HepG2 (cell line): ENCODE measurements at regions not wholly inside any gene's neighbourhood (a gene's known extent, or its start where the extent isn't known, plus 50 kb on each side); places are given as distances from the start of the nearest gene placed in this dataset.

Experiments
- ATAC-seq: fragments of 200-7000 bp; cut with Tn5 transposase; 3 replicates; pipeline ENCODE4 v1.9.1; 2020; ENCODE audit warnings: mild to moderate bottlenecking, moderate library complexity
- BruUV-seq: library from RNA; stranded (reverse); fragments of 400-500 nt; replicated peaks from 2 replicates; lab custom pipeline; 2021; lab: Mats Ljungman, UMichigan
- CTCF ChIA-PET: fragments of 300-600 bp; formaldehyde crosslinking; extraction: SDS; loops from one replicate; lab custom pipeline; 2021; ENCODE audit warnings: low total read pairs, inconsistent platforms, low intra/inter-chr PET ratio; lab: Yijun Ruan, JAX
- POLR2A ChIA-PET: fragments of 350-600 bp; sonication (Branson Sonifier 250); formaldehyde crosslinking; loops from one replicate; lab custom pipeline; 2020; ENCODE audit warnings: antibody characterized with exemption, inconsistent platforms; lab: Yijun Ruan, JAX
- DNase-seq: peaks from one replicate; pipeline ENCODE4 v3.0.0-alpha.2; 2015; ENCODE audit warnings: low spot score
- FAIRE-seq: peaks from 3 replicates; lab custom pipeline; 2011; peaks lifted over from hg19 to GRCh38; lab: Jason Lieb, UNC
- H2AFZ ChIP-seq: one replicate; pipeline ENCODE4 v1.6.1; 2011; ENCODE audit warnings: low read length, inconsistent platforms
- H3K27ac ChIP-seq: fragments of 300-600 bp; 3 replicates; pipeline ENCODE4 v1.8.0; 2011; ENCODE audit warnings: mixed run types, mild to moderate bottlenecking, mixed read lengths, low read length, inconsistent platforms; ENCODE audit not compliant: insufficient read depth; ENCODE audit errors: extremely low read length
- H3K27me3 ChIP-seq, 2 experiments: fragments of 200-600 bp in 1 of 2; 2 replicates in 1 of 2; 3 replicates in 1 of 2; pipeline versions ENCODE4 v1.6.0 to v1.8.0; 2011; ENCODE audit warnings: low read length in 2 of 2, mild to moderate bottlenecking in 2 of 2, moderate library complexity in 2 of 2, inconsistent platforms in 1 of 2; ENCODE audit not compliant: insufficient read depth in 2 of 2, control insufficient read depth in 1 of 2
- H3K36me3 ChIP-seq, 2 experiments: fragments of 200-600 bp in 1 of 2; replicated peaks in 1 of 2; 2 replicates in 1 of 2; 3 replicates in 1 of 2; pipeline versions ENCODE4 v1.5.1 to v1.8.0; 2011; ENCODE audit warnings: low read length in 2 of 2, inconsistent platforms in 1 of 2; ENCODE audit not compliant: insufficient read depth in 2 of 2, control insufficient read depth in 1 of 2
- H3K4me1 ChIP-seq: 2 replicates; pipeline ENCODE4 v1.5.1; 2012; ENCODE audit warnings: low read length, inconsistent platforms; ENCODE audit not compliant: insufficient read depth
- H3K4me2 ChIP-seq: 2 replicates; pipeline ENCODE4 v1.6.0; 2011; ENCODE audit warnings: low read depth, low read length, inconsistent platforms
- H3K4me3 ChIP-seq, 3 experiments: fragments of 200-600 bp in 1 of 3; sonication (generic), shearing (Covaris generic) in 1 of 3; replicated peaks in 1 of 3; 2 replicates each; pipeline ENCODE4 v1.5.1; 2011 to 2016; ENCODE audit warnings: low read length in 3 of 3, inconsistent platforms in 2 of 3, low read depth in 2 of 3, mild to moderate bottlenecking in 2 of 3, control low read depth in 1 of 3, mixed read lengths in 1 of 3; ENCODE audit not compliant: insufficient read depth in 1 of 3
- H3K79me2 ChIP-seq: one replicate; pipeline ENCODE4 v1.6.1; 2011; ENCODE audit warnings: low read length, inconsistent platforms; ENCODE audit not compliant: insufficient read depth
- H3K9ac ChIP-seq: 2 replicates; pipeline ENCODE4 v1.6.0; 2011; ENCODE audit warnings: mild to moderate bottlenecking, low read depth, low read length, inconsistent platforms; ENCODE audit not compliant: insufficient read depth
- H3K9me3 ChIP-seq: 2 replicates; pipeline ENCODE4 v1.5.1; 2012; ENCODE audit warnings: mild to moderate bottlenecking, low read length
- H4K20me1 ChIP-seq: 2 replicates; pipeline ENCODE4 v1.6.0; 2011; ENCODE audit warnings: inconsistent platforms, mild to moderate bottlenecking, low read length, moderate library complexity; ENCODE audit not compliant: insufficient read depth
- ATF7 ChIP-seq, 2 experiments: fragments of 450-650 bp in 1 of 2; sonication (generic) in 1 of 2; formaldehyde crosslinking in 1 of 2; IDR thresholded peaks; 2 replicates each; pipeline versions ENCODE4 v1.4.0 to v1.6.1; 2016 to 2020; ENCODE audit warnings: antibody characterized with exemption in 1 of 2, mild to moderate bottlenecking in 1 of 2, missing genetic modification reagents in 1 of 2
- CENPX ChIP-seq: sonication (generic); formaldehyde crosslinking; IDR thresholded peaks from 2 replicates; pipeline ENCODE4 v1.9.0; 2021; ENCODE audit warnings: mild to moderate bottlenecking, missing genetic modification reagents, moderate library complexity
- KDM6A ChIP-seq: IDR thresholded peaks from 2 replicates; pipeline ENCODE4 v1.6.1; 2016; ENCODE audit warnings: low read depth
- MBNL3 ChIP-seq: fragments of 250-450 bp; sonication (Bioruptor Pico); conservative IDR thresholded peaks from 2 replicates; pipeline ENCODE4 v1.8.0; 2022; ENCODE audit warnings: mild to moderate bottlenecking, inconsistent platforms
- PRMT3 ChIP-seq: sonication (generic); formaldehyde crosslinking; IDR thresholded peaks from 2 replicates; pipeline ENCODE4 v1.8.1; 2022; ENCODE audit warnings: low read depth, mild to moderate bottlenecking, moderate library complexity, missing genetic modification reagents, borderline replicate concordance
- SMARCE1 ChIP-seq: fragments of 450-650 bp; IDR thresholded peaks from 2 replicates; pipeline ENCODE4 v1.6.1; 2017; ENCODE audit warnings: borderline replicate concordance
- SNAPC2 ChIP-seq: sonication (generic); formaldehyde crosslinking; IDR thresholded peaks from 2 replicates; pipeline ENCODE4 v1.8.1; 2022; ENCODE audit warnings: mild to moderate bottlenecking, missing genetic modification reagents
- ZFP1 ChIP-seq: IDR thresholded peaks from 2 replicates; pipeline ENCODE4 v1.6.1; 2016
- ZSCAN29 ChIP-seq: sonication (generic); formaldehyde crosslinking; conservative IDR thresholded peaks from 2 replicates; pipeline ENCODE4 v1.4.0; 2020; ENCODE audit warnings: mild to moderate bottlenecking, missing genetic modification reagents
- WGBS: methylation state at CpG from one replicate; pipeline ENCODE4 v1.1.6; 2017; ENCODE audit warnings: low lambda C conversion rate; 5-methylcytosine and 5-hydroxymethylcytosine counted together
- in situ Hi-C: cut with HindIII; loops from 2 replicates; pipeline ENCODE4 v1.10.0; 2017; ENCODE audit warnings: low pct_unique_long_range_greater_than_20kb; ENCODE audit not compliant: extremely low pct_ligation_motif_present
- intact Hi-C: fragments of 100-400 bp; cut with micrococcal nuclease; formaldehyde crosslinking; loops from one replicate; pipeline ENCODE4 v1.10.0; 2022; ENCODE audit not compliant: unreplicated experiment
- TF ChIP-seq, protein P1 (sequence below): sonication (generic); formaldehyde crosslinking; IDR thresholded peaks from 2 replicates; pipeline ENCODE4 v1.8.0; 2022; ENCODE audit warnings: mild to moderate bottlenecking, missing genetic modification reagents, borderline replicate concordance
- TF ChIP-seq, protein P2 (sequence below): fragments of 450-650 bp; IDR thresholded peaks from 2 replicates; pipeline ENCODE4 v1.6.1; 2017
- TF ChIP-seq, protein P3 (sequence below): IDR thresholded peaks from 2 replicates; pipeline ENCODE4 v1.6.1; 2018; ENCODE audit warnings: missing genetic modification reagents
- TF ChIP-seq, protein P4 (sequence below): sonication (generic); formaldehyde crosslinking; IDR thresholded peaks from 2 replicates; pipeline ENCODE4 v1.4.0; 2020; ENCODE audit warnings: mild to moderate bottlenecking, missing genetic modification reagents

DNA sequence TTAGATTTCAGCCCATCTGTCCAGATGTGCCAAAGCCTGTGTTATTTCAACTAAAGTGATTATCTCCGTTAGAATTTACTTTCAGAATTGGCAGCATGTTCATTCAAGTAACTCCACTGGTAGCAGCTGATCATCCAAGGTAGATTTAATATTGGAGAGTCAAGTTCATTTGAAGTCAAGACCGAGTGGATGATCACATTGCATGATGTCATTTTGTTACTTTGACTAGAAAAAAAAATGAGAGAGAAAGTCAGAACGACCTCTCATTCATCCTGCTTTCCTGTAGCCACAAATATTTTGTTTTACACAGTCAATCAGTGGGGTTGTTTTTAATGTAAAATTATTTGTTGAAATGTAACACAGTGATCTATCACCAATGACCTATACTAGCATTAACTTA is 196.7 kb upstream of the PHYHIPL start:
- H3K4me1 ChIP-seq, result peaks cover 9% of the 10 kb centered on the region
- no peak overlapping the region for H3K4me3 ChIP-seq
- no peak overlapping the region for H3K4me2 ChIP-seq
- in situ Hi-C loops (no loop called here), intact Hi-C loops (no loop called here)
- no peak overlapping the region for H3K27ac ChIP-seq
- no peak for ATAC-seq
- TF ChIP-seq, protein P1, sequence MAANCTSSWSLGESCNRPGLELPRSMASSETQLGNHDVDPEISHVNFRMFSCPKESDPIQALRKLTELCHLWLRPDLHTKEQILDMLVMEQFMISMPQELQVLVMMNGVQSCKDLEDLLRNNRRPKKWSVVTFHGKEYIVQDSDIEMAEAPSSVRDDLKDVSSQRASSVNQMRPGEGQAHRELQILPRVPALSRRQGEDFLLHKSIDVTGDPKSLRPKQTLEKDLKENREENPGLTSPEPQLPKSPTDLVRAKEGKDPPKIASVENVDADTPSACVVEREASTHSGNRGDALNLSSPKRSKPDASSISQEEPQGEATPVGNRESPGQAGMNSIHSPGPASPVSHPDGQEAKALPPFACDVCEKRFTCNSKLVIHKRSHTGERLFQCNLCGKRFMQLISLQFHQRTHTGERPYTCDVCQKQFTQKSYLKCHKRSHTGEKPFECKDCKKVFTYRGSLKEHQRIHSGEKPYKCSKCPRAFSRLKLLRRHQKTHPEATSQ, result no peak
- no peak for TF ChIP-seq KDM6A (CRISPR knock-in tag)
- peak; percentile 65 for TF ChIP-seq ATF7 (IDR thresholded peaks at IDR 0.05)
- no peak for TF ChIP-seq ATF7 (CRISPR knock-in tag; IDR thresholded peaks at IDR 0.05)
- TF ChIP-seq MBNL3 (CRISPR knock-in tag), result no peak
- CTCF ChIA-PET, result no interaction called here
- WGBS, result 86% methylated on average over 3 of the region's 3 CpGs
- FAIRE-seq, result no peak
- no peaks in the 10 kb centered on the region for H3K27me3 ChIP-seq
- no peaks in the 10 kb centered on the region for H4K20me1 ChIP-seq
- H3K9me3 ChIP-seq, result no peaks in the 10 kb centered on the region
- no peaks in the 10 kb centered on the region for H3K36me3 ChIP-seq
- H3K79me2 ChIP-seq, result no peaks in the 10 kb centered on the region
- no peak overlapping the region for H2AFZ ChIP-seq
- no TSS peak for BruUV-seq
- no peak for DNase-seq
- POLR2A ChIA-PET, result interaction anchor here (1.7 kb wide), 1 partner anchor 11 kb away, joined by 3 read pairs; no protein-coding TSS in a partner anchor
- no peak overlapping the region for H3K9ac ChIP-seq

DNA sequence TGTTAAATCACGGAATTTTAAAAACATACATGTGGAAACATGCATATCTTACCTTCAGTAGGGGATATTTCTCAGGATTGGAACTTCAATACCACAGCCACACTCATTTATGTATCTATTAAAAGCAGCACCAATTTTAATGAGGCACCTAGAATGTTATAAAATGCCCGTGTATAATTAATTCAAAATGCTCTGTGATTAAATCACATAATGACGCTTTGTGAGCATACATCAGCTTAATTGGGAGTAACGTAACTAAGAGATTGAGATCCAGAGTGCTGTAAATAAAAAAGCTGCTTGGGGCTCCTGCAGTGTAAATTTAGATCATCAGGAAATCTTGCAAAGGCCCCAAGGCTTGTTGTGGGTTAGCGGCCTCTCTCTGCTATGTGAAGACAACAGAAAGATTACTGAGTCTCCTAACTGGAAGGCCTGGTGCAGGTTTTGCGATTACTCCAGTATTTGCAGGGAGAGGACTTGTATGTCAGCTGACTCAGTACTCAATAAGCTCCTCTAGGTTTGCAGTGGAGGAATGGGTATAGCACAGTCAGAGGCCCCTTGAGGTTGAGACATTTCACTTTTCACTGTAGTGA is 195.5 kb upstream of the PHYHIPL start:
- WGBS, result 96% methylated on average over 6 of the region's 6 CpGs
- intact Hi-C loops, result no loop called here
- peaks cover 8% of the 10 kb centered on the region for H3K4me1 ChIP-seq
- FAIRE-seq, result no peak
- ChIA-PET CTCF (no interaction called here), POLR2A (no interaction called here)
- H3K4me3 ChIP-seq, result no peak overlapping the region
- no peaks in the 10 kb centered on the region for H3K9me3 ChIP-seq
- BruUV-seq, result no TSS peak
- H3K4me2 ChIP-seq, result no peak overlapping the region
- no peak overlapping the region for H2AFZ ChIP-seq
- no peaks in the 10 kb centered on the region for H4K20me1 ChIP-seq
- DNase-seq, result no peak
- no peak for ATAC-seq
- no peak overlapping the region for H3K27ac ChIP-seq
- H3K79me2 ChIP-seq, result no peaks in the 10 kb centered on the region
- no peaks in the 10 kb centered on the region for H3K36me3 ChIP-seq
- in situ Hi-C loops, result no loop called here
- no peak overlapping the region for H3K9ac ChIP-seq
- no peaks in the 10 kb centered on the region for H3K27me3 ChIP-seq
- TF ChIP-seq, protein P2, sequence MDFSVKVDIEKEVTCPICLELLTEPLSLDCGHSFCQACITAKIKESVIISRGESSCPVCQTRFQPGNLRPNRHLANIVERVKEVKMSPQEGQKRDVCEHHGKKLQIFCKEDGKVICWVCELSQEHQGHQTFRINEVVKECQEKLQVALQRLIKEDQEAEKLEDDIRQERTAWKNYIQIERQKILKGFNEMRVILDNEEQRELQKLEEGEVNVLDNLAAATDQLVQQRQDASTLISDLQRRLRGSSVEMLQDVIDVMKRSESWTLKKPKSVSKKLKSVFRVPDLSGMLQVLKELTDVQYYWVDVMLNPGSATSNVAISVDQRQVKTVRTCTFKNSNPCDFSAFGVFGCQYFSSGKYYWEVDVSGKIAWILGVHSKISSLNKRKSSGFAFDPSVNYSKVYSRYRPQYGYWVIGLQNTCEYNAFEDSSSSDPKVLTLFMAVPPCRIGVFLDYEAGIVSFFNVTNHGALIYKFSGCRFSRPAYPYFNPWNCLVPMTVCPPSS, result no peak
- no peak for TF ChIP-seq ZSCAN29 (CRISPR knock-in tag)
- TF ChIP-seq, protein P3, sequence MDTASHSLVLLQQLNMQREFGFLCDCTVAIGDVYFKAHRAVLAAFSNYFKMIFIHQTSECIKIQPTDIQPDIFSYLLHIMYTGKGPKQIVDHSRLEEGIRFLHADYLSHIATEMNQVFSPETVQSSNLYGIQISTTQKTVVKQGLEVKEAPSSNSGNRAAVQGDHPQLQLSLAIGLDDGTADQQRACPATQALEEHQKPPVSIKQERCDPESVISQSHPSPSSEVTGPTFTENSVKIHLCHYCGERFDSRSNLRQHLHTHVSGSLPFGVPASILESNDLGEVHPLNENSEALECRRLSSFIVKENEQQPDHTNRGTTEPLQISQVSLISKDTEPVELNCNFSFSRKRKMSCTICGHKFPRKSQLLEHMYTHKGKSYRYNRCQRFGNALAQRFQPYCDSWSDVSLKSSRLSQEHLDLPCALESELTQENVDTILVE (CRISPR knock-in tag), result no peak
- no peak for TF ChIP-seq PRMT3 (CRISPR knock-in tag)
- TF ChIP-seq SMARCE1, result no peak
- no peak for TF ChIP-seq ZFP1
- TF ChIP-seq, protein P4, sequence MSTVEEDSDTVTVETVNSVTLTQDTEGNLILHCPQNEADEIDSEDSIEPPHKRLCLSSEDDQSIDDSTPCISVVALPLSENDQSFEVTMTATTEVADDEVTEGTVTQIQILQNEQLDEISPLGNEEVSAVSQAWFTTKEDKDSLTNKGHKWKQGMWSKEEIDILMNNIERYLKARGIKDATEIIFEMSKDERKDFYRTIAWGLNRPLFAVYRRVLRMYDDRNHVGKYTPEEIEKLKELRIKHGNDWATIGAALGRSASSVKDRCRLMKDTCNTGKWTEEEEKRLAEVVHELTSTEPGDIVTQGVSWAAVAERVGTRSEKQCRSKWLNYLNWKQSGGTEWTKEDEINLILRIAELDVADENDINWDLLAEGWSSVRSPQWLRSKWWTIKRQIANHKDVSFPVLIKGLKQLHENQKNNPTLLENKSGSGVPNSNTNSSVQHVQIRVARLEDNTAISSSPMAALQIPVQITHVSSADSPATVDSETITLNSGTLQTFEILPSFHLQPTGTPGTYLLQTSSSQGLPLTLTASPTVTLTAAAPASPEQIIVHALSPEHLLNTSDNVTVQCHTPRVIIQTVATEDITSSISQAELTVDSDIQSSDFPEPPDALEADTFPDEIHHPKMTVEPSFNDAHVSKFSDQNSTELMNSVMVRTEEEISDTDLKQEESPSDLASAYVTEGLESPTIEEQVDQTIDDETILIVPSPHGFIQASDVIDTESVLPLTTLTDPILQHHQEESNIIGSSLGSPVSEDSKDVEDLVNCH (CRISPR knock-in tag), result no peak
- TF ChIP-seq CENPX (CRISPR knock-in tag), result no peak
- no peak for TF ChIP-seq SNAPC2 (CRISPR knock-in tag)
